ENCODE measurements at regions not wholly inside any gene's neighbourhood (a gene's known extent, or its start where the extent isn't known, plus 50 kb on each side); places are given as distances from the start of the nearest gene placed in this dataset.

DNA sequence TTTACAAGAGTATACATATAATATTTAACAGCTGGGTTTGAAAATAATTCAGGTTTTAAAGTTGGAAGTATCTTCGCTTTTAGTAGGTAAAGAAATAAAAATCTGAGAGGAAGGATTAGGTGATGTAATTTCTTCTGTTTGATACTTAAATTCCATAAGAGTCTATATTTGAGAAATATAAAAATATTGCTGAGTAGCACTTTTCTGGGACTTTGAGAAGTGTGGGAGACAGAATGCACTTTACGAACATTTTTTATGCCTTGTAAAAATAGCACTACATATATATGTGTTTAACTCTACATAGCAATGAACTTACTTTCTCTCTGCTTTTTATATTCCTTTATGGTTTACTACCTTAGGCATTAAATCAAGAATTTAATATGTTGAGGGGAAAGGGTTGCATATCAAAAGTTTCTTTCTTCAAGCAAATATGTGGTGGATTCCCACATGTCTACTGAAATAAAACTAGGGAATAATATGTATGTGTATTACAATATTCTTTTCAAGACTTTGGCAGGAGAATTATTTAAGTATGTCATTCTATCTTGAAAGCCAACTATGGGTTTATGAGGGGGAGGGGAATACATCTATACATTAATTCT lies 266.7 kb upstream of the ADAMTS5 start:
- no TSS peak for BruUV-seq (replicated peaks)
- CTCF ChIA-PET: no interaction called here
- H3K27me3 Mint-ChIP-seq (ENCODE audit: unreplicated experiment): no peaks in the 10 kb centered on the region
- no peak overlapping the region for H3K27ac Mint-ChIP-seq (ENCODE audit: unreplicated experiment)
- intact Hi-C loops (cut with micrococcal nuclease; ENCODE audit: unreplicated experiment): no loop called here
- no peaks in the 10 kb centered on the region for H3K36me3 Mint-ChIP-seq (ENCODE audit: insufficient read depth, unreplicated experiment)
- no peaks in the 10 kb centered on the region for H3K4me1 Mint-ChIP-seq (ENCODE audit: low read depth, unreplicated experiment)
- H3K9me3 Mint-ChIP-seq (ENCODE audit: low read depth, unreplicated experiment): no peaks in the 10 kb centered on the region
- H3K4me3 Mint-ChIP-seq (ENCODE audit: low read depth, unreplicated experiment): no peak overlapping the region
- no peak for TF ChIP-seq CTCF (IDR thresholded peaks at IDR 0.05; ENCODE audit: unreplicated experiment)
- DNase-seq: no peak

DNA sequence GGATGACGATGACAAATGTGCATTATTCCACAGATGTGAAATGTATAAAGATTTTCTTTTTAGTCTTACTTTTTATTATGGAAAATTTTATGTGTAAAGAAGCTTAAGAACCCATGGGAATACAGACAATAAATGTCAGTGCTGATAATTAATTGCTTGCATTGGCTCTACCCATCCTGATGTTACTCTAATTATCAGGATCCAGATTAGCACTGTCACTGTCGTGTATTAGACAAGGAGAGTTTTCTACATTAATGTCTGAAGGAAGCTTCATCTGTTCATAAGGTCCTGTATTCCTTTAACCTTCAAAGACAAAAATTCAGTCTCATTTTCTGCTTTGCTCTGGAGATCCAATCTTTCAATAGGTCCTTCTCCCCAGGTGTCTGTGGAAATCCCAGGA lies 259.1 kb upstream of the ADAMTS5 start:
- Mint-ChIP-seq H3K27ac (ENCODE audit: unreplicated experiment) (no peak overlapping the region), H3K36me3 (ENCODE audit: insufficient read depth, unreplicated experiment) (no peaks in the 10 kb centered on the region), H3K9me3 (ENCODE audit: low read depth, unreplicated experiment) (no peaks in the 10 kb centered on the region), H3K4me3 (ENCODE audit: low read depth, unreplicated experiment) (no peak overlapping the region), H3K4me1 (ENCODE audit: low read depth, unreplicated experiment) (no peaks in the 10 kb centered on the region), H3K27me3 (ENCODE audit: unreplicated experiment) (no peaks in the 10 kb centered on the region)
- CTCF ChIA-PET: interaction anchor here (1.4 kb wide), 1 partner anchor 13 kb away, joined by 4 read pairs; no protein-coding TSS in a partner anchor
- intact Hi-C loops (cut with micrococcal nuclease; ENCODE audit: unreplicated experiment): no loop called here
- TF ChIP-seq CTCF (IDR thresholded peaks at IDR 0.05; ENCODE audit: unreplicated experiment): no peak
- DNase-seq: no peak
- no TSS peak for BruUV-seq (replicated peaks)

- Mint-ChIP-seq H3K9me3 (ENCODE audit: low read depth, unreplicated experiment) (no peaks in the 10 kb centered on the region), H3K4me1 (ENCODE audit: low read depth, unreplicated experiment) (no peaks in the 10 kb centered on the region), H3K4me3 (ENCODE audit: low read depth, unreplicated experiment) (no peak overlapping the region), H3K36me3 (ENCODE audit: insufficient read depth, unreplicated experiment) (no peaks in the 10 kb centered on the region), H3K27ac (ENCODE audit: unreplicated experiment) (no peak overlapping the region), H3K27me3 (ENCODE audit: unreplicated experiment) (no peaks in the 10 kb centered on the region)
- DNase-seq: no peak
- TF ChIP-seq CTCF (IDR thresholded peaks at IDR 0.05; ENCODE audit: unreplicated experiment): no peak
- BruUV-seq (replicated peaks): no TSS peak
- CTCF ChIA-PET: no interaction called here
- intact Hi-C loops (cut with micrococcal nuclease; ENCODE audit: unreplicated experiment): no loop called here
Observed at GRCh38 chr21:27225151-27225550, 258.3 kb upstream of the ADAMTS5 start.

- H3K4me1 Mint-ChIP-seq (ENCODE audit: low read depth, unreplicated experiment): no peaks in the 10 kb centered on the region
- no peak overlapping the region for H3K4me3 Mint-ChIP-seq (ENCODE audit: low read depth, unreplicated experiment)
- CTCF ChIA-PET: no interaction called here
- BruUV-seq (replicated peaks): no TSS peak
- H3K27me3 Mint-ChIP-seq (ENCODE audit: unreplicated experiment): no peaks in the 10 kb centered on the region
- TF ChIP-seq CTCF (IDR thresholded peaks at IDR 0.05; ENCODE audit: unreplicated experiment): no peak
- no peaks in the 10 kb centered on the region for H3K36me3 Mint-ChIP-seq (ENCODE audit: insufficient read depth, unreplicated experiment)
- no peaks in the 10 kb centered on the region for H3K9me3 Mint-ChIP-seq (ENCODE audit: low read depth, unreplicated experiment)
- intact Hi-C loops (cut with micrococcal nuclease; ENCODE audit: unreplicated experiment): no loop called here
- H3K27ac Mint-ChIP-seq (ENCODE audit: unreplicated experiment): no peak overlapping the region
- DNase-seq: no peak
Observed at GRCh38 chr21:27224169-27224568, 257.3 kb upstream of the ADAMTS5 start.
